NOMO-1 (cell line): ENCODE measurements at regions not wholly inside any gene's neighbourhood (a gene's known extent, or its start where the extent isn't known, plus 50 kb on each side); places are given as distances from the start of the nearest gene placed in this dataset.
A peak's percentile ranks its signal among the peaks of the same experiment; 100 is the strongest.

Experiments
- DNase-seq, 2 experiments: peaks; one replicate each; lab custom pipeline; 2025; ENCODE audit not compliant: unreplicated experiment in 2 of 2; lab: John Stamatoyannopoulos, UW

DNA sequence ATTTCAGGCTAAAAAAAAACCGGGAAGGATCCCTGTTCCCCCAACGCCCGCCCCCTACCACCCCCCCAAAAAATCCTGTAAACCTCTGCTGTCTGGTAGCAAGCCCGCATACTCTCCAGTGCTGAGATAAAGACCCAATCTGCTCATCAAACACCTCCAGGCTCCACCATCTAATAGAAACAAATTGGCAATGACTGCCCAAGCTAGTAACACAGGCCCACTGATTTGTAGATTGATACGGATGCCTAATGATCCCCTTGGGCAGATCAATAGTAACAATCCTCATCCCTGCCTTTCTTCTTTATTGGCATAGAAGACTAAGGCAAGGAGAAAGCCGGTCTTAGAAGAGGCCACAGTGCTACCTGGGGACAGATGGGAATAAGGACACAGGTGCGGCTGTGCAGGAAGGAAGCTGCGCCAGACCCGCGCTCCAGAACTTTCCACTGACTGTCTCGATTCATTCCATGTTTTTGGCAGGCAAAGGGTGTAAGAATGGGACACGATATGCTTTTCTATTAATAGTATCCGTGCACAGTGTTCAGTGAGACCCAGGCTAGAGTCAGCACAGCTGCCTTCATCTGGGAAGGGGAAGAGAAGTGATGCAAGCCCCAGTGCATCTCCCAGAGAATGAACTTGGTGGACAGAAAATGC is 407.6 kb upstream of the PSMD7 start:
- no peak for DNase-seq

DNA sequence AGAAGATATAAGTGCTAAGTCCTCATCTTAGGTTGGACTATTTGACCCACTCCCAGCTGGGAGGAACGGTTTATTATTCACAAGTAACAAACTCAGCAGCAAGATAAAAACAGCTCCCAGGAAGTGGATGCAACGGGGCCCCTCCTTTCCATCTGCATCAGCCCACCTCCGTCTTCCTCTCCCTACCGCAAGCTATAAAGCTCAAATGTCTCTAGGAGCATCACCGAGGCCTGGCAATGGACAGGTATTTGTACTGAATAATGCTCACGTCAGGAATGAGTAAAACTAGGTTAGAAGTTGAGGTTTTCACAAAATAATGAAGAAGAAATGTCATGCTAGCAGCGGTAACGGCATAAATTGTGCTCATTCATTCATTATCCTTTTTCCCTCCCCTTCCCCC is 408.7 kb upstream of the PSMD7 start:
- DNase-seq = no peak

DNA sequence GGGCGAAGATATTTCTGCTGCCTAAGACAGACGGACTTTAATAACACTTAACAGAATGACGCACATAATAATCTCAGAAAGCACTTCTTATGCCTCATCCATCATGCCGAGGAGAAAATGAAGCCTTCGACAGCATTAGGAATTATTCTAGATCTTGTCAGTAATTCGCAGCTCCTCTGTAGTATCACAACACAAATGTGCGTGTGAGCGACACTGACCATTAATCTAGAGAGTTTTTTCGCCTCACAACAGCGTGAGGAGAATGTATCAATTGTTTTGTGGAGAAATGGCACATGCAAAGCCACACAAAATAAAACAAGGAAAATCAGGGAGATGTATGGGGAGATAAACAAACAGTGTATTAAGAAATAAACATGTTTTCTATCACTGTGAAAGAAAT is 410.2 kb upstream of the PSMD7 start:
- DNase-seq = no peak

DNA sequence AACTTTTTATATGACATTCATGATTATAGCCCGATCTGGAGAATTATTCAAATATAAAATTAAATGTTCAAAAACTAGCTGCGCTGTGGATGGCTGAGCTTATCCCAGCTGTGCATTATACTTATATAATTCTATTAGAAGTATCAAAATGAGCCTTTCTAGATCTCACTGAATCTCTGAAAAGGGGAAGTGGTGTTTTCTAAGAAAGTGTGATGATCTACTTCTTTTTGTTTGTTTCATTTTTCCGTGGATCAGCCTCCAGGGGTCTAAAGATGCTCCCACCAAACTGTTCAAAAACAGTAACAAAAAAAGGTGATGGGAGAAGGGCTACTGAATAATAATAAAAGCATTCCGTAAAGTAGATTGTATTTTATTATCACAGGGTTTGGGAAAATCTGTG is 411.3 kb upstream of the PSMD7 start:
- DNase-seq = no peak

DNA sequence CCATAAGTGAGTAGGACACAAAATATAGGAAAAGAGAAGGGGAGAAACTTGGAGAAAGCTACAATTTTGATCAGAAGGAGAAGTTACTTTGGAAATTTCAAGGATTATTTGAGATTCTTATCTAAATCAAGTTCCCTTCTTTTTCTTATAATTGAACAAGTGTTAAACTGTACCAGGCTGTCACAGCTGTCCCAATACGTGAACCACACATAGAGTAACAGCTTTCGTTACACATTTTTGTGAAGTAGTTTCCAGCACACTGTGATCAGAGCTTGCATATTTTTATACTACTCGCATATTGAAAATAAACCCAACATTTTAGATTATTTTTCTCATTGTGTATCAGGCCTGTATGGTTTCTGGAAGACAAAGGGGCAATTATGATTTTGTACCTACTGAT is 412.8 kb upstream of the PSMD7 start:
- DNase-seq = no peak

DNA sequence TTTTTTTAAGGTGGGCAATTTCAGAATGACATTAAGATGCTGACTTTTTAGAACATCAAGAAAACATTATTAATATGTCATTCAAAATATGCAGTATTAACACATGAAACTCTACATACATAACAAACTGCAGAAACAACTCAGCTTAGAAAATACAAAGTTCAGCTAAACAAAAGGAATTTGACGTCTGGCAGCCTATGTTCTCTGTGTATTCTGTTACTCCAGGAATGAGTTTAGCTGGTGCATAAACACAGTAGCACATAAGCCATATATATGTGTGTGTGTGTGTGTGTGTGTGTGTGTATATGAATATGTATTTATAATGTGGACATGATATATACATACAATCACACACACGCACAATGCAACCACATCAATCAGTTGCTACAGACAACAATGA is 413.5 kb upstream of the PSMD7 start:
- DNase-seq = no peak

DNA sequence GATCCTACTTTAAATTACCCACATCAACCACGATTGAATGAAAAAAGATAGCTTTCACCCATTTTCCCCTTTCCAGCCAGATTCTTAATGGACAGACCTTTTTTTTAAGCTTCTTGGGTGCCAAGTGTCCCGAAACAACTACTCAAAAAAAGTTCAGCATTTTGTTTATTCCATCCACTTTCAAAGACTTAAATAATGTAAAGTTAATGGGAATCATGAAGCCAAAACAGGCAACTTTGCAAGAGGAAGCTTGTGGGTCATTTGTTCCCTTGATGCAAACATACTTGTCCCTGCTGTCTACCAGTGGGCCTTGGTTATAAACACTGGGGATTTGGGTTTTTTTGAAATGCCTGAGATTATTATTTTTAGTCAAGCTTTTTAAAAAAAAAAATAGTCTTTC is 414.0 kb upstream of the PSMD7 start:
- no peak for DNase-seq

DNA sequence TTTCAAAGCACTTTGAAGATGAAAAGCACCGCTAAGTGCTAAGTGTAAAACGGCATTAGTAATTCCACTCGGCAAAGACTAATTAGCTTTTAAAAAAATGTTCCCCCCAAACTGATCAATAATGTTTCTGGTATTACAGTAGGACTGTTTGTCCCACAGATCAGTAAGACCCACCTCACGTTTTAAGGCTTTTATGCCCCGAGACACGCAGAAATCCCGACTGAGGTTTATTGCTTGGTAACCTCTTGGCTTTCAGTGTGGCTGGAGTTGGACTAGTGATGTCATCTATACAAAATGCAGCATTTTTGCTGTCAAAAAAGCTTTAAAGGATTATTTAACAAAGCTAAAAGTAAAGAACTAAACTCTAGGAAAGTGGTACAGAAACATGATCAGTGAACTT is 414.6 kb upstream of the PSMD7 start:
- DNase-seq = no peak

DNA sequence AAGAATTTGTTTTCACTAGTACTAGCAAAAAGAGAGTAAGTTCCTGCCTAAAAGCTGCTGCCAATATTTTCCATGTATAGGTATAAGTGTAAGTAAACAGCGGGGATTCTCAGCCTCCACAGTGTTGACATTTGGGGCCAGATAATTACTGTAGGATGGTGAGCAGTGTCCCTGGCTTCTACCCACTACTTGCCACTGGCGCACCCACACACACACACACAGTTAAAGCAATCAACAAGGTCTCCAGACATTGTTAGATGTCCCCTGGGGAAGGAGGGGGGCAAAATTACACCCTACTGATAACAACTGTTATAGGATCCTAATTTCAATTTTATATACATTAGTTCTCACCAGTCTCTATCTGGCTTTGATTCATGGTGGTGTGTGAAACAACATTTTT is 417.0 kb upstream of the PSMD7 start:
- no peak for DNase-seq

DNA sequence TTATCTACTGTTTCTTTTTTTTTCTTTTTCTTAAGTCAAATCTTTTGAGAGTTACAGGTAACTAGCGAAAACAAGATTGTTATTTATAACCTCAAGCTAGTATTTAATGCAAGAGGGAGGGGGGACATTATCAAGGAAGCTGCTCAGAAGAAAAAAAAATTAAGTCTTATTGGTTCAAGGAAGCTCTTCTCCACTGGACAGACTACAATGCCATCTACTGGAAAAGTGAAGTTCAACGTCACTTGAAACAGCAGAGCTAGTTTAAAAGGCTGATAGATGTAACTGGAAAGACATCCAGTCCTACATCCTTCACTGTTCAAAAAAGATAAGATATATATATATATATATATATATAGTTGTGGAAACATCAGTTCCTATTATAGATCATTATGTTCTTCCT is 418.0 kb upstream of the PSMD7 start:
- DNase-seq = peak in 1 of 2 experiments; percentile 12

DNA sequence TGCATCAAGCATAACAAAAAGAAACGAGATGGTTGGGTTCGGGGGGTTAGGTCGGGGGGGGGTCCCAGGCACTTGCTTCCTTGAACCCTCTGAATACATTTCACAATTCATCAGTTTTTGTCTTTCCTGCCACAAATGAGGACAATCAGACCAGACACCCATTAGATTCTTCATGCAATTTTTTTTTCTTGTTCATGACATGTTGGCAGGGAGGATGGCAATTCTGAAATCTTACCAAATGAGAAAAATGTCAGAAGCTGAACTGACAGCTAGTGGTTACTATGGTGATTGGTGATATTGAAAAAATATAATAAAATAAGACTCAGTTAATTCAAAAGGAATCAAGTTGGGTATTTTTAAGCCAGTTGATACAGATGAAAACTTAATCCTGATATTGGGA is 419.5 kb upstream of the PSMD7 start:
- DNase-seq = no peak

DNA sequence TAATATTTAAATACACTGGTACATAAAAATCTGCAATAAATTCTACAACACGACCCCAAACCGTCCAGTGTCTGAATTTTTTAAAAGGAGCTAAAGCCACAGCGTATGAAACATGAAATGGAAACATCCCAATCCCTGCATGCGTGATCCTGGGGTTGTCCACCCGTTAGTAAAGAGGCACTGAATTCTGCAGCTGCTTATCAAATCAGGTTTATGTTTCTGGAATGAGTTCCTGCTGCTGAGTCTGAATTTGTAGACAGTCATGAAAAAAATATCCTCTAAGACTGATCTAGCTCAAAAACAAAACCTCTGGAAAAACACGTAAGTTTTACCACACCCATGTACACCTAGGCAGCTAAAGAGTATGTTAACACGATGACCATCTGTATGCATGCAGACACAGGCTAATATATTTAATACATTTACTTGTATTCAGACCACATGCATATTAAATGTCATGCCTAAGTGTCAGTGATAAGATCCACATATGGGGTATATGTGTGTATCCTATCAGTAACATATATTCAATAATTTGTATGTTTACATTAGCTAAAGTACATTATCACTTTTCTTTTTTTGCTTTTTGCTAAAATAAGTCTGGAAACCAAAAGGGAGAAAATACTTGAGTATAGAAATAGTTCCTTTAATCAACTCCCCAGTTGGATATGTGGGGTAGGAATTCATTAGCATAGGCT is 420.5 kb upstream of the PSMD7 start:
- no peak for DNase-seq

DNA sequence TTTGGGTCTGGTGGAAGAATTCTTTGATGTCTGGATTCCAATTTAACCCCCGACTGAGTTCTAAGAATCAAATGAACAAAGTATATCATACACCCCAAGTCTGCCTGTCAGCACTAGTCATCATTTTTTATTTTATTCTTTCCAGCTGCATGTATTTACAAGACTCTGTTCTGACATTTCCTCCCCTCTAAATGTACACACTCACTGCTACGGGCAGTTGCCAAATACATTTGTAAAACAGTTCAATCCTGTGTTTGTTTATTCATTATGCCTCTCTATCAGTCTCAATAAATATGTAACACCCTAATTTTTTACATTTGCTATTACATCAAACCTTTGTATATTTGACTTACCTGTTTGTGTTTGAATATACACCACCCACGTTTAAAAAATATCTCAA is 422.3 kb upstream of the PSMD7 start:
- no peak for DNase-seq

DNA sequence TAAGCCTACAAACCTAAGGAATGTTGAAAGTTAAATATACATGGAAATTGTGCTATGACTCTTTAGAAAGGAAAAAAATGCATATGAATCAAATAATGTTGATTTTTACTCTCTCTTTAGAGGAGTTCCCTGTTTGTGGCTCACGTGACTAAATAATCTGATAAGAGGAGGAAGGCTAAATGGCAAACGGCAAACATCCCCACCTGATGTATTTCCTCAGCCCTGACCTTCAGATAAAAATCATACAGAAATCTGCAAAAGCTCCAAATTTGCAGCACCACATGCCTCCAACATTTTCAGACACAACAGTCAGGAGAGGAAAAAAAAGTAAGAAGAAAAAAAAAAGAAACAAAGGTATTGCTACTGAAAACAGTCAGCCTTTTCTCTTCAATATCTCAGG is 423.0 kb upstream of the PSMD7 start:
- no peak for DNase-seq

DNA sequence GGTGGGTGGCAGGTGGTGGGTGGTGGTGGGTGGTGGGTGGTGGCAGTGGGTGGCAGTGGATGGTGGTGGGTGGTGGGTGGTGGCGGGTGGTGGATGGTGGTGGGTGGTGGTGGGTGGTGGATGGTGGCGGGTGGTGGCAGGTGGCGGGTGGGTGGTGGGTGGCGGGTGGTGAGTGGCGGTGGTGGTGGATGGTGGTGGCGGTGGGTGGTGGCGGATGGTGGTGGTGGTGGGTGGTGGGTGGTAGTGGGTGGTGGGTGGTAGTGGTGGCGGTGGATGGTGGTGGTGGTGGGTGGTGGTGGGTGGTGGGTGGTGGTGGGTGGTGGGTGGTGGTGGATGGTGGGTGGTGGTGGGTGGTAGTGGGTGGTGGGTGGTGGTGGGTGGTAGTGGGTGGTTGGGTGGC is 423.8 kb upstream of the PSMD7 start:
- DNase-seq = no peak

DNA sequence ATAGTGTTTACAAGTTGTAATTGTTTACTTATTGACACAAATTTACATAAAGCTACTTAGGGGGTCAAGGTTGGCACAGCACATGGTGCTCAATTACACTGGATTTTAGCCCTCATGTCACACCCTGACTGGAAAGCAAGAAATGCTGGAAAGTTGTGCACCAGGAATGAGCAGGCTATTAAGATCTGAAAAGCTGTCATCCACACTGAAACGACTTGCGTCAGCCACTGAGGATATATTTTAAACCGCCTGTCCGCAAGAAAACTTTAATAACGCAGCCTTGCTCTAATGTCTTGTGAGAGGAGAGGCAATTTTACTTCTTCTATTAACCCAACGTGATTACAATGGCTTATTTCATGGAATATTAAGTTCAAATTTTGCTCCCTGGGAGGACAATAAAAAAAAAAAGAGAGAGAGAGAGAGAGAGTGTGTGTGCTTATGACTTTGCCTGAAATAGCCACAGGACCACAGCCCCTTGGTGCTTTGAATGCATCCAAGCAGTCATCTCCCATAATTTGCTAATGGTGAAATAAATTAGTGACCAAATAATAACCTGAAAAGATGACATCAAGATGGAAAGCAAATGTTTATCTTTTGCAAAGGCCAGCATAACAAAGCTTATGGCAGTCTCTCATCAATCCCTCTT is 425.4 kb upstream of the PSMD7 start:
- no peak for DNase-seq

DNA sequence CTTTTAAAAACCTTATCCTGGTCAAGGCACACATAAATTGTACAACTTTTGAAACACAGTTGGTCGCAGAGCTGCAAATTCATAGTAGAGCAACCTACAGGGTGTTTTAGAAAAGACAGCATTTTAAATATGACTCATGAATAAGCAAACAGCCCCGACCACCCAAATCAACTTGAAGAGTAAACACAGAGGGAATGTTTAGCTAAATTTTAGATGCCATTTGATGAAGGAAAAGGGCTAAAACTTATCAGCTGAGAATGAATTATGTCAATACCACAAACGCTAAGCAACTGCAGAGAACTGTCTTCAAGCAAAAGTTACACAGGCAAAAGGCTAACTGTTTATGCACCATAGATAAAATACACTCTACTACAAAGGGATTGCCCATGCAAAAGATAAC is 427.5 kb upstream of the PSMD7 start:
- no peak for DNase-seq

DNA sequence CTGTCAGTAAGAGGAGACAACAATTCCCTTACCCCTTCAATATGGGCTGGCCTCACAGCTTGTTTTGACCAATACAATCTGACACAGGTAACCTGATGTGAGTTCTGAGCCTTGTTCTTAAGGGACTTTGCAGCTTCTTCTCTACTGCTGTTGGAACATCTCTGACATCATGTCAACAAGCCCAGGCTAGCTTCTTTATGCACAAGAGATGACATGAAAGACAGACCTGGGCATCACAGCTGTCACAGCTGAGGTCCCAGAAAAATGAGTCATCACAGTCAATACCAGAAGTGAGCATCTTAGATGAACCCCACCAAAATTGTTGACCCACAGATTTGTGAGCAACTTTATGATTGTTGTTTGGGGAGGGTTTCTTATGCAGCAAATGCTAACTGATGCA is 431.7 kb upstream of the PSMD7 start:
- no peak for DNase-seq

DNA sequence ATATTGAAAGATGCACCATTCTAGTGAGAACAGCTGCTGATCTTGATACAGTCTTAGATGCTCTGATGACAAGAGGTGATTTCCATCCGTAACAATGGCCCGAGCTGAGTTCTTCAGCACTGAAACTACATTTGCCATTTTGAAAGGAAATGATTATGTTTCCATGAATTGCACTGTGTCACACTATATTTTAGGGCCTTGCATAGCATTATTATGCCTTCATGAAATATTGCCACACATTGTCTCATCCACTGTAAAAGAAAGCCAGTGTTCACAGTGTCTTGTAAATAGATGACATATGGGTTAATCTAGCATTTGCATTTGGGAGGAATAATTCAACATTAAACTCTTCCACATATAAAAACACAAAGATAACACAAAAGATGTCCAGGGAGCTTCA is 438.3 kb upstream of the PSMD7 start:
- DNase-seq = no peak

DNA sequence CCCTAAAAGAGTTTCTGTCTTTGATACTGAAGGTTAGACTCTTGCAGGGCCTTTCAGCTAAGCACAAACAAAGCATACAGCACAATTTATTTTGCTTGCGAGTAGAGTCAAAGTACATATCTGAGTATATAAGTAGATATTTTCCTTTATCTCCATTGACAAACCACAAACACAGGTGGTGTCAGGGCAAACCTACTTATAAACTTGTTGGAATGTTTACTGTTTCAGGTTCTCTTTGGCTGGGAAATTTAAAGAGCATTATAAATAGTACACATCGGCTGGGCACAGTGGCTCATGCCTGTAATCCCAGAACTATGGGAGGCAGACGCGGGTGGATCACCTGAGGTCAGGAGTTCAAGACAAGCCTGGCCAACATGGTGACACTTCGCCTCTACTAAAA is 442.6 kb upstream of the PSMD7 start:
- no peak for DNase-seq

DNA sequence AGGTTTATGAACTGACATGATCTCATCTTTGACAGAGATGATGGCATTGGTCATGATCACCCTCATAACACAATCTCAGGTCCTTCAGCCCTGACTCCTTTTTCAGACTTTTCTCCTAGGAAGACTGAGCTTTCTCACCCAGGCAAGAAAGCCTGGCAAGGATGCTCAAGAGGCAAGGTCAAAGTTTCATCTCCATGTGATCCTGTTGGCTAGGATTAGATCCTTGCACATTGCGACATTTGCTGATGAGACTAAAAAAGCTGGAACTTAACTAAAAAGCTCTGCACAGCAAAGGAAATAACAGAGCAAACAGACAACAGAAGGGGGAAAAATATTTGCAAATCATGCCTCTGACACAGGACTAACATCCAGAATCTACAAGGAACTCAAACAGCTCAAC is 444.1 kb upstream of the PSMD7 start:
- no peak for DNase-seq

DNA sequence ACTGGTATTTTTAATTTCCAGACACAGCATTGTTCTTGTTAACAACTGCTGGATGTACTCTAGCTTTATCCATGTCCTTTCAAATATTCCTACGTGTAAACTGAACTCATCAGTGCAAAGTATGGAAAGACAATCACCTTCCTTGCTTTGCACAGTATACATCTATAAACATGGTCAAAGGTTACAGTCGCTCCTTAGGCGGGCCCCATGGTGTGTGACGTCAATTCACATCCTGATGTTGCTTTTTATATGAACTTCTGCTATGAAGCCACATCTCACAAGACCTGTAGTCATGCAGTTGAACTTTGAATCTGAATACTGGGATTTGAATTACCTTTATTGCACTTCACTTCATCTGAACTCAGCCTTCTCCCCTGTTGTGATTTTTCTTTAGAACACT is 447.6 kb upstream of the PSMD7 start:
- DNase-seq = no peak
